IPS-NIHi7 (cell line): ENCODE measurements at regions not wholly inside any gene's neighbourhood (a gene's known extent, or its start where the extent isn't known, plus 50 kb on each side); places are given as distances from the start of the nearest gene placed in this dataset.

Source experiments
- DNase-seq: peaks from one replicate; pipeline ENCODE4 v3.0.0; 2012; ENCODE audit warnings: mixed read lengths; ENCODE audit errors: extremely low spot score

DNA sequence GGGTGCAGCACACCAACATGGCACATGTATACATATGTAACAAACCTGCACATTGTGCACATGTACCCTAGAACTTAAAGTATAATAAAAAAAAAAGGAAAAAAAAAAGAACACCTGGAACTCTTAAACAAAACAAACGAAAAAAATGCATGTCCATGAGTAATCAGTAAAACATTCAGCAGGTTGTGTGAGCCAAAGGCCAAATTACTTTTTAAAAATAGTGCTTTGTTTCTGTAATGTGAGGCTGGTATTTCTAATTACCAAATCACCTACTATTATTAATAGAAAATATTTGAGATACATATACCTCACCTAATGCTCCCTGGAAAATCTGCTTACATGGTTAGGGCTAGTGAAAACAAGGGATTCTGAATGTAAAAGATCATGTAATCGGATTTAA is 294.4 kb upstream of the NR5A2 start:
- DNase-seq = no peak

DNA sequence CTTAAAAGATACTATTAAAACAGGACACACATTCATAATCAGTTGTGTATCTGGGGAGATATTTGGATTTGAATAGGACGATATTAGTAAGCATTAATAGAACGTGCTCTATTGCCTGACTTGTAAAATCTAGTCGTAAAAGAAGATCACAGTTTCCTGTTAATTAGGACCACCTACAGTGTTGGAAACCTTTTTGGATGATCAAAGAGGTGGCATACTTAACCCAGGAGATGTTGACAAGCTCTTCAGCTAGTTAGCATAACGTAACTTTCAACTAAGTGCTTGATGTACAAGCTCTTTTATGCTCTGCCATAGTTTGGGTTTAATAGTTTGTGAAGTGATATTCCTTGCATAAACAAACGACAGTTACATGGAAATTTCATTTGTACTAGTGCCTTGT is 293.3 kb upstream of the NR5A2 start:
- no peak for DNase-seq

DNA sequence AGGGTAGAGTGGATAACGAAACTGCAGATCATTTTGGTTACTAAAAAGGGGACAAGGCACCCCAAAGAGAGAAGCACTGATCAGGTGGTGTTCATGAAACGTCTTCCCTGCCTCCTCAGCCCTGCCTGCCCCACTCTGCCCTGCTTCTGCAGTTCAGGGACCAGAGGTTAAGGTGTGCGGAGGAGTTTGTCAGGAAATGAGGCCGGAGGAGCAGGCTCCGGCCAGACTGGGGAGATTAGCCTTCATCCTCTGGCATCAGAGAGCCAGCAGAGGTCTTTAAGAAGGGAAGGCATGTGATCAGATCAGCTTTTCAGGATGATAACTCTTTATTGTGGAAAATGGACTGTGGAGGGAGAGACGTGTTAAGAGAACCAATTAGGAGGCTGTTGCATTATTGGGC is 291.9 kb upstream of the NR5A2 start:
- peak; percentile 29 for DNase-seq

DNA sequence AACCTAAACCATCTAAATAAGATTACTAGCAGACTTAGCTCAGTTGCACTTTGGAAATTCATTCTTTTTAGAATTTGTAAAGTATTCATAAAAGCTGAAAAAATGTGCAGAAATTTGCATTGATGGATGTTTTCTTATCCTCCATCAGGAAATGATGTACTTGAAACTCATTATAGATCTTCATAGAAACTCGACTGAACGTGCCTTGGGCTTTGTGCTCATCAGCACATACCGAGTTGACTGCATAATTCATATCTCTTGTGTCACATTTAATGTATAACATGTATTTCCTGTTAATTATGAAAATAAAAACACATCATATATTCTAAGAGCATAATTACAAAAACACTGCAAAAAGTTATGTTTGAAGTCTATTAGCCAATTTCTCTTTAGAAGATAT is 290.9 kb upstream of the NR5A2 start:
- no peak for DNase-seq

DNA sequence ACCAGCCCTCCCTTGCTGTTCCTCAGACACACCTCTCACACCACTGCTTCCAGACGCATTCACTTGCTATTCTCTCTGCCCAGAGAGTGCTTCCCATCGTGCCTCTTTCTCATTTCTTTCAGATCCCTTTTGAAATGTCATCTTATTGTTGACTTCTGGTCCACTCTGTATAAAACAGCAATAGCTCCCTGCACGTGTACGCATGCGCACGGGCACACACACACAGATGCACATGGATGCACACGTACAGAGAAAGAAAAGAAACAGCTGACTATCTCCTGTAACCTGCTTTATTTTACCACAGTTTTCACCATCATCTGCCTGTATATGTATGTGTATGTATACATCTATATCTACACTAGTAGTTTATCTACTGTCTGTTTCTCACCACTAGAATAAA is 285.9 kb upstream of the NR5A2 start:
- DNase-seq = no peak

DNA sequence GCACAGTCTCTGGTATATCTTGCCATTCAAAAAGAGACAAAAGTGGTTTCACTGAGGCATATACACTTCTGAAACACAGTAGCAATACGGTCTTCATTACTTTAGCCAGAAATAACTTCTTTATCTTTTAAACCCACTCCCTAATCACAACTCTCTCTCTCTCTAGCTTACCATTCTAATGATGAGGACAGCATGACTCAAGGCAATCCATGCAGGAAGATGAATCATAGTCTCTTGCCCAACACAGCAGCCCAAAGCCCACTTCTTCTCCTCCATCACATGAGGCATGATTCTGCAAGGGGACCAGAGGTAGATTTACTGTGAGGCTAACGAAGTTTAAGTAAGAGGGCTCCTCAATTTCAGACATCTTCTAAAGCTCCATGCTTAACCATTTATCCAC is 285.0 kb upstream of the NR5A2 start:
- DNase-seq = no peak

DNA sequence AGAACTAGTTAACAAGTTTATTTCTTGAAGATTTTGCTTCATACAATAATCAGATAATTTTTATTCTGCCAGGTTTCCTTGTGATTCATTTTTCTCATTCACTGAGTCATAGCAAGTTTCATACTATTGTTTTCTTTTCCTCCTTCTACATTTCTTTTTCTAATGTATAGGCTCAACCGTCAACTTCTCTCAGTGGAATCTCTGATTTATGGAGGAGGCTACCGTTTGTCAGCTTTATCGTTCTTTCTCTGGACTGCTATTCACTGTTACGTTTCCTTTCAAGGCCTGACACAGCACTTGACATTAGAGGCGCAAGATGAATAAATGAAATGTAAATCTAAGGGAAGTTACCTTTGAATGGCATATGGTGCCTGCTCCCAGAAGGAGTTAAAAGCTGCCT is 284.3 kb upstream of the NR5A2 start:
- DNase-seq = no peak

DNA sequence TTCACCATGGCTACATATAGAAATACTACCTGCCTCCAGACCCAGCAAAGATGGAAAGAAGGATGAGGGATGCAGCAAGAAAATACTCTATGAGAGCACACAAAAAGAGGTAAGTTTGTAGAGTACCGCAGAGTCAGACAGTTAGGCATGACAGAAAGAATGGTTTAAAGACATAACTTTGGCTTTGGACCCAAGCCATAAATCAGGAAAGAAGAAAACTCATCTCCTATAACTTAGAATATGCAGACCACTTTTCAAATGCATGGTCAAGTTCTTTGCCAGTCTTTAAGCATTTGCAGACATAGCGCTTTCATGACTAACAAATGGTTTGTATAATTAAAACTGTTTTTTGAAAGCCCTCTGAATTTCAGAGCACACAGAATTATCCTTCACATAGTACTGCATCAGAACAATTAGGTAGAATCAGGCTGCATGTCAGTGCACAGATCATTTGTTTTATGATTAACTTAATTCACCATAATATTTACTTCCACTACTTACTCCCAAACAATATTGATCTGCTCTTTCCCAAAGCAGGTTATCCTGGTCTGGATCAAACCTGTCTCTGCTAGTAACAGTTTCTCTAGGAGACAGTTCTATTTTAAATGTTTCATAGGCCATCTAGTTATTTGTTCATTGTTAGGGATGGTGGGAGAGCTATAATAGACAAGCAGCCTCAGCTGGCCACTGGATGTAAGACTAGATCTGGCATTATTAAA is 280.7 kb upstream of the NR5A2 start:
- no peak for DNase-seq

DNA sequence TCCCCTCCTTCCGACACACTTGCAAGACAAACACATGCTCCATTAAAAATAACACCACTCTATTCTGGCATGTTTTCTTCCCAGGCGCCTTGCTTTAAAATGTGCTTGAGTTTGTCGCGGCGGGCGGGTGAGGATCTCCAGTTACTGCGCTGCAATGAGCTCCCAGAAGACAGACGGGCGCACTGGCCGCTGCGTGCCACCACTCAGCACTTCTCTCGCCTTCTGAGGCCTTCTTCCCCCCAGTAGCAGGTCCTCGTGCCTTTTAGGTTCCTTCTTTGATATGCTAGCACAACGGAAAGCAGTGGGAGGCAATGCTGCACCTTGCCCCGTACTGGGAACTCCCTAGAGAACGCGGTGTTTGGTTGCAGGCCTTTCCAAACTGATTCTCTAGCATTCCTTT is 279.5 kb upstream of the NR5A2 start:
- peak; percentile 65 for DNase-seq

DNA sequence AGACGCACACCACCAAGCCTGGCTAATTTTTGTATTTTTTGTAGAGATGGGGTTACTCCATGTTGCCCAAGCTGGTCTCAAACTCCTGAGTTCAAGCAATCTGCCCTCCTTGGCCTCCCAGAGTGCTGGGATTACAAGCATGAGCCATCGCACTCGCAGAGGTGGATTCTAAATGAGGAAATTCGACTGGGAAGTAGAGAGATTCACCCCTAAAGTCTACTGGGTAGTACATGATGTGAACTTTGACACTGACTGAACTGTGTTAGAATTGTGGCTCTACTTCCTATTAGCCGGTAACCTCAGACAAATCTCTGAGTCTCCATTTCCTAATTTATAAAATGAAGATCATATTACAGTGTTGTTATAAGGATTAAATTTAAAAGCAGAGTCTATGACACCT is 276.0 kb upstream of the NR5A2 start:
- DNase-seq = no peak

DNA sequence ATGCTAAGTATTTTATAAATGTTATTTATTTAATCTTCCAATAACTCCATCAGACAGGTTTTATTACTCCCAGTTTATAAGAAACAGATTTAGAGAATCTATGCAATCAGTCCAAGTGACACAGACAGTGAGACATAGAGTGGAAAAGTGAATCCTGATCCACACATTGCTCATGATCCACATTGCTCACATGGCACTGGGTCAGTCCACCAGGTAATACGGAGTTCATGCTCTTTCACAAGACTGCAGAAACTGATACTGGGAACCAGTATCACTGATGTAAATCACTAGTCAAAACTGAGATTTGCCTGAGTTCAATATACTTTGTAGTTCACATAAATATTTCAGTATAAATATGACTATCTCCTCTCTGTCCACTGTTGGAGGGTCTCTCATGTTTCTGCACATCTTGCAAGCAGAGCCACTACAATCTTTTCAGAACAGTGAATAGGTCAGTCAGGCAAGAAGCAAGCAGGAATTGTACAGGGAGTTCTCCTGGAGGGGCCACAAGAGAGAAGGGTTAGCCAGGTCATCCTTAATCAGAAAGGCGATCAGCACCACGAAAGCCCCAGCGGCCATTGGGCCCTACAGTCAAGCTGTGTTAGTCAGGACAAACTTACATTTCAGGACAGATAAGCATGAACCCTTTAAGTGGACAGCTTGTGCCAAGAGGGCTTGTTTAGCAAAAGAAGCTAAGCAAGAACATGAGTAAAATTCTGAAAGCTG is 275.4 kb upstream of the NR5A2 start:
- DNase-seq = no peak

DNA sequence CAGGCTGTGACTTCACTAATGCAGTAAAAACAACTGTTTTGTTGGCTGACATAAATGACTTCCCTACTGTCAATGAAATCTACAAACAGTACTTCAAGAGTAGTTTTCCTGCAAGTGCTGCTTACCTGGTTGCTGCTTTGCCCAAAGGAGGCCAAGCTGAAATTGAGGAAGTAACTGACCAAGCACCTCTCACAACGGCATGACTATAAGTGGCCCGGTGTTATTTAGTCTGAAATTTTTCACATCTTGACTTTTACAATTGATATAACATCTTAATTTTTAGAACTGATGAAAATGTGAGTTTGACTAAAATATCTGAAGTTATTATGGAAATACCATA is 274.9 kb upstream of the NR5A2 start:
- DNase-seq = no peak

DNA sequence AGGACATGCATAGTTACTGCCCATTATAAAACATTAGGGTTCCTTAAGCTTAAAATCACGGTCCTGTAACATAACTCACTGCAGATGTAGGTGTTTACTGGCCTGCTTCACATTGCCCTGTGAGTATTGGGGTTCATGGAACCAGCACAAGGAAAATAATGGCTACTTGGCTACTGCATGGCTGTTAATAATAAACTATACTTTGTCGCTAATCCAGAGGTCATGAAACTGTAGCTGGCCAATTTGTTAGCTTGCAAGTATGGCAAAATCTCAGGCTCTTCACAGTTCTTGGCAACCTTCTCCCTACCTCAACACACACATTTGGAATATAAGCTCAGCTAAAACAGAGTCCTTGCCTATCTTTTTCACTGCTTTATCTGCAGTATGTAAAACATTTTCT is 274.0 kb upstream of the NR5A2 start:
- DNase-seq = no peak

DNA sequence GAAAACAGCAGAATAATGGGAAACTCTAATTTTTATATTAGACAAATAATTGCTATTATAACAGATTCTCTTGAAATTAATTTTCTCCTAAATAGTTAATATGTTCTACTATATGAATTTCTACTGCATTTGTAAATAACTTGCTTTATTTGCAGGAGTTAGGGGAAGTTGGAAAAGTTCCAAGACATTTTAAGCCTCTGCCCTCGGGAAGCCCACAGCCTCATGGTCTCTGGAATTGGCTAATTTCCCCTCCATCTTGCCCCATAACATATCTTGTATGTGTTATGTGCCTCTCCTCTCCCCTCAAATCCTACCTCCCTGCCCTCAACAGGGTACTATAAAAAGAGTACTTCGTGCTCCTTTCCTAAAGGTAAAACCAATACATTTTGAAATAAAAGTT is 271.4 kb upstream of the NR5A2 start:
- DNase-seq = no peak

DNA sequence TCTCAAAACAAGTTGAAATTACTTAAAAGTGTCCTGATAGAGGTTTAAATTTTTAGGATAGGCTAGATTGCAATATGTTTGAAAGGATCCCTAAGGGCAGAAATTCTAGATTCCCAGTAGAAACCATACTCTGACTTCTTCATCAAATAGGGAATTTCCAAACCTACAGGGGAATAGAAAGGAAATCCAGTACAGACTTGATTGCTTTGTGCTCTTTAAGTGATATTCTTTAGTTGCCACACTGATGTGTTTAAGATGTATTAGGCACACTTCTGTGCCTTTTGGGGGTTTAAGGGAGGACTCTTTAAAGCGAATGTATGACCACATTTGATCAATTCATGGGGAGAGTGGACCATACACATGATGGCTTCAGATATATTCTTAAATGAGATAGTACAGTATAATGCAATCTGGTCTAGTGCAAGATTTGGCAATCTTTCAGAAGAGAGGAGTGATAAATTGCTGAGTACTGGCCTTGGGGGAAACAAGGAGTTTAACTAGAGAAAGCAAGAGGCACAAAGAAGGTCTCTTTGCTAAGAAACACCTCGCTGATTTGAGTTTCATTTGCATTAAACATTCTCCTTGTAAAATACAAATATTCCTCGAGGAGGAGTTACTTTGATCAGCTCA is 268.8 kb upstream of the NR5A2 start:
- no peak for DNase-seq

DNA sequence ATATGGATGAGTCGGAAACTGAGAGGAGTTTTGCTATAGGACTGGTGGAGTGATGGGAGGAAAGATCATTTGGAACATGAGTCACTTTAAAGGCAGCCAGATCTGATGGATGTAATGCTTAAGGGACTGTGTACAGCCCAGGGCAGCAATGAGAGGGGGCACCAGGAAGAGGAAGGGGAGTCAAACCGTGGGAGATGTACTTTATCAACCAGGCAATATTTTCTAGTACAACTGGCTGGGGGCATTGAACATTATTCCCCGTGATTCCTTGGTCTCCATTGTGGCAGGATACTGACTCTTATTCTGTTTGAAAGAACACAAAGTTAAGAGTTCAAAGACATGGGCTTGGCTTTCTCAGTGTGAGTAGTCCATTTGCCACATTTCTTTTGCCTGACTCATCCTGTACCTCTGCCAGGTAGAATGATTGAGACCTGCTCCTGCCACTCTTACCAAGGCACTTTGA is 268.2 kb upstream of the NR5A2 start:
- no peak for DNase-seq

DNA sequence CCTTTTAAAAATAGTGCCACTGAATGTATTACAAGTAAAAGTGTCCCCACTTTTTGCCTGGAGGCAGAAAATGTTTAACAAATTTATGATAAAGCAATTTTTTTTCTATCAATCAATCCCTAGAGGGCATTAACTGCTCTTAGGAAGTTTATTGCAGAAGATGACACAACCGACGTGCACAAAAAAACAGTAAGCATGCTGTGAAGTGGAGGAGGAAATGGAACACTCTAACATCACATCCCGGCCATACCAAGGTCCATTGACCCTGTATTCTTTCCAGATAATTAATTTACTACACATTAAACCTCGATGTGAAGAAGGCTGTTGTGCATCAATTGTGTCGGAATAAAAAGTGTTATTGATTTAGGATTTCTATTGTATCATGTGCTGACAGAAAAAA is 264.9 kb upstream of the NR5A2 start:
- DNase-seq = no peak

DNA sequence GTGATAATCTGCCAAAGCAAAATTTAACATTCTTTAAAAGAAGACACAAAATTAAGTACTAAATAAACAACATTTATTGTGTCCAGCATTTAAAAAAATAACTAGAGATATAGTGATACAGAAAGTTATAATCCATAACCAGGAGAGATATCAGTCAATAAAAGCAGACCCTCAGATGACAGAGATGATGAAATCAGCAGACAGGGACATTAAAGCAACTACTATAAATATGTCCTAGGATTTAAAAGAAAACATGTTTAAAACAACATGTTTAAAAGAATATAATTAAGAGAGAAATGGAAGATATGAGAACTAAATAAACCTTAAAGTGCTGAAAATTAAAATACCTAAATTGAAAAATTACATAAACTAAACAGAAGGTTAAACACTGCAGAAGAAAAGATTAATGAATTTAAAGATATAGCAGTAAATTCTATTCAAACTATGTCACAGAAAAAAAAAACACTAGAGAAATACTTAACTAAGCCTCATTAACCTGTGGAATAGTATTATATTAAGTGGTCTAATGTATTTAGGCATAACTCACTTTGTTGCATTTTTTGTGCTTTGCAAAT is 261.2 kb upstream of the NR5A2 start:
- no peak for DNase-seq

DNA sequence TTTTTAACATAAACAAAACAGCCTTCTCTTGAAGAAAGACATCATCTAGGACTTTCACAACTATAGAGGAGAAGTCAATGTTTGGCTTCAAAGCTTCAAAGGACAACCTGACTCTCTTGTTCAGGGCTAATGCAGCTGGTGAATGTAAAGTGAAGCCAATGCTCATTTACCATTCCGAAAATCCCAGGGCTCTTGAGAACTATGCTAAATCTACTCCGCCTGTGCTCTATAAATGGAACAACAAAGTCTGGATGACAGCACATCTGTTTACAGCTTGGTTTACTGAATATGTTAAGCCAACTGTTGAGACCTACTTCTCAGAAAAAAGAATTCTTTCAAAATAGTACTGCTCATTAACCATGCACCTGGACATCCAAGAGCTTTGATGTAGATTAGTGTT is 259.8 kb upstream of the NR5A2 start:
- DNase-seq = no peak

DNA sequence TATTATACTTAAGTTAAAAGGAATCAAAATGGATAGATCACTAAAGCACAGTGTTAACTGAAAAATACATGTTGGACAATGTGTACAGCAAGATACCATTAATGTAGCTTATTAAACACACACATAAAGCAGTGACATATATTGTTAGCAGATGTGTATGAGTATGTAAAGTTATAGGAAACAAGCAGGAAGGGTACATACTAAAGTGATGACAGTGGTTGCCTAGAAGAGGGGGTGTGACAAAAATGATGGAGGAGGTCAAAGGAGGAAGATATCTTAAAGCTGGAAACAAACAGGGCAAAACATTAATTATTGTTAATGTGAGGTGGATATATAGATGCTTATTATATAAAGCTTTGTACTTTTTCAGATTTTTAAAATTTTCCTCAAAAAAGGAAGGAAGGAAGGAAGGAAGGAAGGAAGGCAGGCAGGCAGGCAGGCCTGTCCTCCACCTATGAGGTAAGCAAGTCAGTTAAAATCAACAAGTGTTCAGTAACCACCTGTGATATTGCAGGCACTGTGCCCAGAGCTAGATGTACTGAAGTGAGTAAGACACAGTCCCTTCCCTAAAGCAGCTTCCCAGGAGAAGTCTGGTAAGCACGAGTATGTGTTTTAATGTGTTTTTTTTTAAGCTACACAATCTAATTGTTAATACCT is 252.9 kb upstream of the NR5A2 start:
- DNase-seq = no peak

DNA sequence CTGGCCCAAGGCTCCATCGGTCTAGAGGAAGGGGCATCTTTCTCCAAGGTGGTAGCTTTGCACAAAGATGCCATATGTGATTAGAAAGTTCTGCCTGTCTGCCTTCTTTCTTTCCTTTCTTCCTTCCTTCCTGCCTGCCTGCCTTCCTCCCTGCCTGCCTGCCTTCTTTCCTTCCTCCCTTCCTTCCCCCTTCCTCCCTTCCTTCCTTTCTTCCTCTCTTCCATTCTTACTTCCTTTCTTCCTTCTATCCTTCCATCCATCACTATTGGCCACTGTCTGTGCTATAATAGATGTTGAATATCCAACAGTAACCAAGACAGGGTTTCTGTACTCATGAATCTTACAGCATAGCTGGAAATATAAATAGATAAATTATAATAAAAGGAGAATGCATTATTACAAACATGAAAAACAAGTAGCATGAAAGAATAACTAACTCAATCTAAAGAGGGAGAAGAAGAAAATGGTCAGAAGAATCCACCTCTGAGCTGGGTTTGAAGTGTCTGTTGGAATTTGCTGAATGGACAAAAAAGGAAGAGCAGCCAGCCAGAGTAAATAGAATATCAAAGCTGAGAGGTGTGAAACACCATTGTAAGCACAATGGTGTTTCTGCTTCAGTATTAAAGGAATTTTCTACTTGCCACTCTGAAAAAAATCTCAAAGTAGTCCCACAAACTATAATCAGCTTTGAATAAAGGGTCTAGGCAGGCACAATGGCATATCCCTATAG is 250.6 kb upstream of the NR5A2 start:
- no peak for DNase-seq
